ENCODE measurements at regions not wholly inside any gene's neighbourhood (a gene's known extent, or its start where the extent isn't known, plus 50 kb on each side); places are given as distances from the start of the nearest gene placed in this dataset.
"Not testable (repeated sequence)": the region's sequence is repeated elsewhere in the genome, so short reads cannot be mapped to it uniquely, and the experiment has no call there.

GRCh38 chr15:81924729-81925128 is 121.1 kb downstream of the MEX3B start:
- H3K36me3 ChIP-seq = no peaks in the 10 kb centered on the region
- peaks cover 3% of the 10 kb centered on the region in 2 donors for H3K9me3 ChIP-seq
- WGBS, 3 donors = 80 to 83% (median 80%) methylated on average over 4 of the region's 4 CpGs
- H3K4me3 ChIP-seq = no peak overlapping the region
- no peaks in the 10 kb centered on the region for H3K27me3 ChIP-seq
- no peak for DNase-seq
- no peak overlapping the region for H3K27ac ChIP-seq
- intact Hi-C loops (cut with DNase I) = no loop called here
- no peaks in the 10 kb centered on the region for H3K4me1 ChIP-seq (ENCODE audit: insufficient read depth)
- TF ChIP-seq CTCF (IDR thresholded peaks at IDR 0.05) (no peak), POLR2A (IDR thresholded peaks at IDR 0.05) (no peak), EP300 (IDR thresholded peaks at IDR 0.05) (no peak)

- Histone ChIP-seq H3K4me1 (ENCODE audit: insufficient read depth) (no peaks in the 10 kb centered on the region), H3K36me3 (no peaks in the 10 kb centered on the region), H3K27me3 (no peaks in the 10 kb centered on the region), H3K4me3 (no peak overlapping the region), H3K9me3 (peaks cover 3% of the 10 kb centered on the region in 2 donors), H3K27ac (no peak overlapping the region)
- no peak for TF ChIP-seq POLR2A (IDR thresholded peaks at IDR 0.05)
- no peak for TF ChIP-seq EP300 (IDR thresholded peaks at IDR 0.05)
- no peak for TF ChIP-seq CTCF (IDR thresholded peaks at IDR 0.05)
- intact Hi-C loops (cut with DNase I) = no loop called here
- 16 to 33% (median 18%) methylated on average over 4 of the region's 4 CpGs for WGBS, 3 donors
- no peak for DNase-seq
These were observed 122.1 kb downstream of the MEX3B start for GRCh38 chr15:81923561-81924350.

GRCh38 chr15:81922143-81922542 is 123.7 kb downstream of the MEX3B start:
- no peak for DNase-seq
- Histone ChIP-seq H3K9me3 (peaks cover 3% of the 10 kb centered on the region in 2 donors), H3K27ac (no peak overlapping the region), H3K4me3 (no peak overlapping the region), H3K4me1 (ENCODE audit: insufficient read depth) (no peaks in the 10 kb centered on the region), H3K36me3 (no peaks in the 10 kb centered on the region), H3K27me3 (no peaks in the 10 kb centered on the region)
- intact Hi-C loops (cut with DNase I) = no loop called here
- TF ChIP-seq EP300 (IDR thresholded peaks at IDR 0.05) (no peak), CTCF (IDR thresholded peaks at IDR 0.05) (no peak), POLR2A (IDR thresholded peaks at IDR 0.05) (no peak)

GRCh38 chr15:81921163-81921562 is 124.7 kb downstream of the MEX3B start:
- no peak for DNase-seq
- TF ChIP-seq CTCF (IDR thresholded peaks at IDR 0.05) (no peak), EP300 (IDR thresholded peaks at IDR 0.05) (no peak), POLR2A (IDR thresholded peaks at IDR 0.05) (no peak)
- Histone ChIP-seq H3K27ac (no peak overlapping the region), H3K27me3 (no peaks in the 10 kb centered on the region), H3K9me3 (peaks cover 3% of the 10 kb centered on the region in 2 donors), H3K36me3 (no peaks in the 10 kb centered on the region), H3K4me1 (ENCODE audit: insufficient read depth) (no peaks in the 10 kb centered on the region), H3K4me3 (no peak overlapping the region)
- intact Hi-C loops (cut with DNase I) = no loop called here
- WGBS, 3 donors = 70 to 93% (median 79%) methylated on average over 1 of the region's 1 CpG

GRCh38 chr15:81918767-81919166 is 127.1 kb downstream of the MEX3B start:
- H3K4me1 ChIP-seq (ENCODE audit: insufficient read depth); H3K27me3 ChIP-seq; H3K9me3 ChIP-seq; DNase-seq; intact Hi-C loops (cut with DNase I); H3K36me3 ChIP-seq; H3K27ac ChIP-seq; H3K4me3 ChIP-seq: not testable (repeated sequence)
- 80 to 100% (median 94%) methylated on average over 1 of the region's 1 CpG for WGBS, 3 donors
